Neural crest cell (in vitro differentiated cells): ENCODE measurements at regions not wholly inside any gene's neighbourhood (a gene's known extent, or its start where the extent isn't known, plus 50 kb on each side); places are given as distances from the start of the nearest gene placed in this dataset.

ENCODE experiments used
- DNase-seq: peaks from one replicate; pipeline ENCODE4 v3.0.0; 2021; ENCODE audit warnings: low read depth, mixed read lengths, low spot score
- H3K27ac Mint-ChIP-seq: one replicate; pipeline ENCODE4 v1.8.0; 2021; ENCODE audit warnings: mild to moderate bottlenecking, mixed read lengths; ENCODE audit not compliant: unreplicated experiment
- H3K27me3 Mint-ChIP-seq: 2 replicates; pipeline ENCODE4 v1.8.0; 2021; ENCODE audit warnings: low read depth, mild to moderate bottlenecking, mixed read lengths
- H3K36me3 Mint-ChIP-seq: 2 replicates; pipeline ENCODE4 v1.8.0; 2021; ENCODE audit warnings: low read depth, mild to moderate bottlenecking, mixed read lengths
- H3K4me1 Mint-ChIP-seq: 2 replicates; pipeline ENCODE4 v1.8.0; 2021; ENCODE audit warnings: mixed read lengths
- H3K4me3 Mint-ChIP-seq: one replicate; pipeline ENCODE4 v1.8.0; 2021; ENCODE audit warnings: mild to moderate bottlenecking, mixed read lengths
- H3K9me3 Mint-ChIP-seq: 2 replicates; pipeline ENCODE4 v1.8.0; 2021; ENCODE audit warnings: mixed read lengths
- CTCF ChIP-seq: fragments of 200-600 bp; sonication (generic); conservative IDR thresholded peaks from 2 replicates; pipeline ENCODE4 v1.5.0; 2021; ENCODE audit warnings: antibody characterized with exemption, mild to moderate bottlenecking

GRCh38 chr6:170137176-170137891, 153.5 kb downstream of the DLL1 start:
- Mint-ChIP-seq H3K36me3 (no peaks in the 10 kb centered on the region), H3K4me1 (peaks cover 6% of the 10 kb centered on the region), H3K27ac (no peak overlapping the region), H3K27me3 (no peaks in the 10 kb centered on the region), H3K9me3 (peaks cover 4% of the 10 kb centered on the region), H3K4me3 (no peak overlapping the region)
- TF ChIP-seq CTCF, result no peak
- no peak for DNase-seq

GRCh38 chr6:170136541-170137175, 154.2 kb downstream of the DLL1 start:
- Mint-ChIP-seq H3K27me3 (no peaks in the 10 kb centered on the region), H3K4me1 (peaks cover 6% of the 10 kb centered on the region), H3K36me3 (no peaks in the 10 kb centered on the region), H3K4me3 (no peak overlapping the region), H3K9me3 (peaks cover 4% of the 10 kb centered on the region), H3K27ac (no peak overlapping the region)
- DNase-seq, result no peak
- TF ChIP-seq CTCF, result no peak

GRCh38 chr6:170135821-170136471, 154.9 kb downstream of the DLL1 start:
- Mint-ChIP-seq H3K27ac (no peak overlapping the region), H3K27me3 (no peaks in the 10 kb centered on the region), H3K36me3 (no peaks in the 10 kb centered on the region), H3K4me1 (peaks cover 6% of the 10 kb centered on the region), H3K9me3 (peaks cover 4% of the 10 kb centered on the region), H3K4me3 (no peak overlapping the region)
- TF ChIP-seq CTCF, result no peak
- no peak for DNase-seq

GRCh38 chr6:170135461-170135820, 155.4 kb downstream of the DLL1 start:
- Mint-ChIP-seq H3K27me3 (no peaks in the 10 kb centered on the region), H3K4me1 (peaks cover 6% of the 10 kb centered on the region), H3K36me3 (no peaks in the 10 kb centered on the region), H3K9me3 (peaks cover 4% of the 10 kb centered on the region), H3K4me3 (no peak overlapping the region), H3K27ac (no peak overlapping the region)
- no peak for DNase-seq
- no peak for TF ChIP-seq CTCF

GRCh38 chr6:170134471-170135440, 156.1 kb downstream of the DLL1 start:
- no peak overlapping the region for H3K4me3 Mint-ChIP-seq
- no peak for TF ChIP-seq CTCF
- H3K4me1 Mint-ChIP-seq, result peaks cover 6% of the 10 kb centered on the region
- H3K36me3 Mint-ChIP-seq, result no peaks in the 10 kb centered on the region
- H3K27me3 Mint-ChIP-seq, result no peaks in the 10 kb centered on the region
- DNase-seq, result no peak
- peaks cover 4% of the 10 kb centered on the region for H3K9me3 Mint-ChIP-seq
- H3K27ac Mint-ChIP-seq, result peak overlapping the region; percentile 50
